CD14-positive monocyte (primary cell): ENCODE measurements at regions not wholly inside any gene's neighbourhood (a gene's known extent, or its start where the extent isn't known, plus 50 kb on each side); places are given as distances from the start of the nearest gene placed in this dataset.

ENCODE experiments used
- DNase-seq, 3 donors: peaks; one replicate each; pipeline ENCODE4 v3.0.0-alpha.2; 2011 to 2022
- H2AFZ ChIP-seq: 2 replicates; pipeline ENCODE4 v1.6.0; 2012; ENCODE audit warnings: mild to moderate bottlenecking, low read depth, low read length, inconsistent platforms; ENCODE audit not compliant: insufficient read depth, poor library complexity, severe bottlenecking
- H3K27ac ChIP-seq, 2 donors: 1 replicate in 1 of 2; 2 replicates in 1 of 2; pipeline ENCODE4 v1.5.1; 2012 to 2013; ENCODE audit warnings: low read length in 2 of 2, control low read depth in 1 of 2, inconsistent platforms in 1 of 2, low read depth in 1 of 2, mild to moderate bottlenecking in 1 of 2
- H3K27me3 ChIP-seq, 2 donors: one replicate each; pipeline versions ENCODE4 v1.6.0 to v1.6.1; 2011 to 2013; ENCODE audit warnings: low read length in 2 of 2; ENCODE audit not compliant: control insufficient read depth in 2 of 2, insufficient read depth in 2 of 2
- H3K36me3 ChIP-seq, 2 donors: replicated peaks in 1 of 2; 1 replicate in 1 of 2; 2 replicates in 1 of 2; pipeline versions ENCODE4 v1.5.1 to v1.6.1; 2012 to 2013; ENCODE audit warnings: low read length in 2 of 2, control low read depth in 1 of 2, inconsistent platforms in 1 of 2, mild to moderate bottlenecking in 1 of 2; ENCODE audit not compliant: insufficient read depth in 2 of 2, control insufficient read depth in 1 of 2
- H3K4me1 ChIP-seq, 2 donors: 1 replicate in 1 of 2; 2 replicates in 1 of 2; pipeline versions ENCODE4 v1.5.1 to v1.6.1; 2012 to 2013; ENCODE audit warnings: low read length in 2 of 2, control low read depth in 1 of 2, inconsistent platforms in 1 of 2, mild to moderate bottlenecking in 1 of 2, moderate library complexity in 1 of 2; ENCODE audit not compliant: insufficient read depth in 2 of 2, control insufficient read depth in 1 of 2
- H3K4me2 ChIP-seq: replicated peaks from 2 replicates; pipeline ENCODE3; 2012; ENCODE audit warnings: low read length, moderate library complexity, mild to moderate bottlenecking; ENCODE audit not compliant: poor library complexity, severe bottlenecking; ENCODE audit errors: extremely low read depth
- H3K4me3 ChIP-seq, 3 experiments: fragments of 200-600 bp in 1 of 3; sonication (generic) in 1 of 3; replicated peaks in 1 of 3; 1 replicate in 2 of 3; 2 replicates in 1 of 3; pipeline ENCODE4 v1.5.1; 2011 to 2013; ENCODE audit warnings: low read length in 3 of 3, mild to moderate bottlenecking in 3 of 3, control low read depth in 2 of 3, low read depth in 2 of 3, inconsistent platforms in 1 of 3, moderate library complexity in 1 of 3
- H3K79me2 ChIP-seq: 2 replicates; pipeline ENCODE4 v1.6.0; 2012; ENCODE audit warnings: mild to moderate bottlenecking, control low read depth, inconsistent platforms, low read length, moderate library complexity; ENCODE audit not compliant: insufficient read depth
- H3K9ac ChIP-seq: 2 replicates; pipeline ENCODE4 v1.6.0; 2017; ENCODE audit warnings: low read length, mild to moderate bottlenecking; ENCODE audit not compliant: insufficient read depth, poor library complexity, severe bottlenecking
- H3K9me3 ChIP-seq, 2 donors: replicated peaks in 1 of 2; 1 replicate in 1 of 2; 2 replicates in 1 of 2; pipeline versions ENCODE4 v1.5.1 to v1.6.1; 2012 to 2013; ENCODE audit warnings: low read length in 2 of 2, control low read depth in 1 of 2; ENCODE audit not compliant: control insufficient read depth in 1 of 2, insufficient read depth in 1 of 2
- H4K20me1 ChIP-seq: 2 replicates; pipeline ENCODE4 v1.6.0; 2012; ENCODE audit warnings: mild to moderate bottlenecking, low read length, control low read depth, moderate library complexity; ENCODE audit not compliant: insufficient read depth
- H3K27ac Mint-ChIP-seq, 7 donors: one replicate each; pipeline ENCODE4 v1.8.0; 2020; ENCODE audit warnings: mild to moderate bottlenecking in 7 of 7, mixed read lengths in 7 of 7, moderate library complexity in 6 of 7, inconsistent platforms in 2 of 7
- H3K27me3 Mint-ChIP-seq, 3 donors: one replicate each; pipeline ENCODE4 v1.8.0; 2021 to 2022; ENCODE audit warnings: low read depth in 3 of 3, mild to moderate bottlenecking in 3 of 3, mixed read lengths in 3 of 3, moderate library complexity in 3 of 3, inconsistent platforms in 1 of 3
- H3K36me3 Mint-ChIP-seq, 2 donors: one replicate each; pipeline ENCODE4 v1.8.0; 2020; ENCODE audit warnings: mixed read lengths in 2 of 2, inconsistent platforms in 1 of 2, mild to moderate bottlenecking in 1 of 2
- H3K4me1 Mint-ChIP-seq: one replicate; pipeline ENCODE4 v1.8.0; 2020; ENCODE audit warnings: mild to moderate bottlenecking, mixed read lengths
- H3K4me3 Mint-ChIP-seq, 2 donors: one replicate each; pipeline ENCODE4 v1.8.0; 2020; ENCODE audit warnings: mild to moderate bottlenecking in 2 of 2, mixed read lengths in 2 of 2, moderate library complexity in 1 of 2
- H3K9me3 Mint-ChIP-seq, 7 donors: one replicate each; pipeline ENCODE4 v1.8.0; 2020 to 2022; ENCODE audit warnings: mixed read lengths in 7 of 7, mild to moderate bottlenecking in 6 of 7, moderate library complexity in 6 of 7, inconsistent platforms in 2 of 7
- WGBS: methylation state at CpG from one replicate; pipeline ENCODE4 v1.1.5; 2013; ENCODE audit warnings: missing lambda C conversion rate; ENCODE audit not compliant: insufficient coverage; 5-methylcytosine and 5-hydroxymethylcytosine counted together
- intact Hi-C, 2 donors: fragments of 100-400 bp; cut with micrococcal nuclease; formaldehyde crosslinking; loops; one replicate each; pipeline versions ENCODE4 v1.15.0 to v1.15.1; 2023
- TF ChIP-seq, protein P1 (sequence below): fragments of 200-600 bp; IDR thresholded peaks from one replicate; pipeline ENCODE4 v1.8.0; 2022; ENCODE audit warnings: antibody characterized with exemption, mild to moderate bottlenecking

GRCh38 chrX:9378980-9379696 lies 85.7 kb upstream of the TBL1X start:
- TF ChIP-seq, protein P1, sequence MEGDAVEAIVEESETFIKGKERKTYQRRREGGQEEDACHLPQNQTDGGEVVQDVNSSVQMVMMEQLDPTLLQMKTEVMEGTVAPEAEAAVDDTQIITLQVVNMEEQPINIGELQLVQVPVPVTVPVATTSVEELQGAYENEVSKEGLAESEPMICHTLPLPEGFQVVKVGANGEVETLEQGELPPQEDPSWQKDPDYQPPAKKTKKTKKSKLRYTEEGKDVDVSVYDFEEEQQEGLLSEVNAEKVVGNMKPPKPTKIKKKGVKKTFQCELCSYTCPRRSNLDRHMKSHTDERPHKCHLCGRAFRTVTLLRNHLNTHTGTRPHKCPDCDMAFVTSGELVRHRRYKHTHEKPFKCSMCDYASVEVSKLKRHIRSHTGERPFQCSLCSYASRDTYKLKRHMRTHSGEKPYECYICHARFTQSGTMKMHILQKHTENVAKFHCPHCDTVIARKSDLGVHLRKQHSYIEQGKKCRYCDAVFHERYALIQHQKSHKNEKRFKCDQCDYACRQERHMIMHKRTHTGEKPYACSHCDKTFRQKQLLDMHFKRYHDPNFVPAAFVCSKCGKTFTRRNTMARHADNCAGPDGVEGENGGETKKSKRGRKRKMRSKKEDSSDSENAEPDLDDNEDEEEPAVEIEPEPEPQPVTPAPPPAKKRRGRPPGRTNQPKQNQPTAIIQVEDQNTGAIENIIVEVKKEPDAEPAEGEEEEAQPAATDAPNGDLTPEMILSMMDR, result no peak
- no peaks in the 10 kb centered on the region for H3K36me3 ChIP-seq
- H4K20me1 ChIP-seq, result no peaks in the 10 kb centered on the region
- DNase-seq, result peak; percentile 65 to 71 (median 70)
- no peaks in the 10 kb centered on the region for H3K79me2 ChIP-seq
- no peak overlapping the region for H3K9ac ChIP-seq
- H2AFZ ChIP-seq, result peak overlapping the region; percentile 32
- H3K27me3 ChIP-seq, result peaks cover 0 to 7% of the 10 kb centered on the region in 2 donors
- Mint-ChIP-seq H3K4me3 (peak overlapping the region; percentile 12 to 24), H3K9me3 (peaks cover 0 to 9% (median 0%) of the 10 kb centered on the region in 7 donors), H3K36me3 (no peaks in the 10 kb centered on the region), H3K27me3 (peaks cover 0 to 29% (median 3%) of the 10 kb centered on the region in 3 donors), H3K27ac (peak overlapping the region; percentile 46 to 86 (median 72)), H3K4me1 (peaks cover 40% of the 10 kb centered on the region)
- intact Hi-C loops, result no loop called here
- no CpG with 5 or more reads among the region's 7 CpGs for WGBS
- H3K4me2 ChIP-seq, result peak overlapping the region; percentile 43
- H3K9me3 ChIP-seq, result no peaks in the 10 kb centered on the region
- peak overlapping the region in 1 of 2 donors; percentile 52 for H3K27ac ChIP-seq
- peaks cover 39 to 44% of the 10 kb centered on the region in 2 donors for H3K4me1 ChIP-seq
- H3K4me3 ChIP-seq, result peak overlapping the region in 2 of 3 experiments; percentile 26 to 56

- DNase-seq, result no peak
- no peaks in the 10 kb centered on the region for H3K36me3 ChIP-seq
- no peaks in the 10 kb centered on the region for H3K36me3 Mint-ChIP-seq
- peaks cover 40% of the 10 kb centered on the region for H3K4me1 Mint-ChIP-seq
- TF ChIP-seq, protein P1, result no peak
- peaks cover 39 to 44% of the 10 kb centered on the region in 2 donors for H3K4me1 ChIP-seq
- H3K9ac ChIP-seq, result no peak overlapping the region
- H3K9me3 Mint-ChIP-seq, result peaks cover 0 to 9% (median 0%) of the 10 kb centered on the region in 7 donors
- no peaks in the 10 kb centered on the region for H4K20me1 ChIP-seq
- no peaks in the 10 kb centered on the region for H3K79me2 ChIP-seq
- H3K27ac Mint-ChIP-seq, result peak overlapping the region in 5 of 7 donors; percentile 41 to 83 (median 72)
- peak overlapping the region in 1 of 3 experiments; percentile 56 for H3K4me3 ChIP-seq
- no peak overlapping the region for H2AFZ ChIP-seq
- no peaks in the 10 kb centered on the region for H3K9me3 ChIP-seq
- intact Hi-C loops, result no loop called here
- no peak overlapping the region for H3K27ac ChIP-seq
- no peak overlapping the region for H3K4me3 Mint-ChIP-seq
- no CpG with 5 or more reads among the region's 10 CpGs for WGBS
- peaks cover 0 to 35% (median 3%) of the 10 kb centered on the region in 3 donors for H3K27me3 Mint-ChIP-seq
- H3K27me3 ChIP-seq, result peaks cover 0 to 7% of the 10 kb centered on the region in 2 donors
- peak overlapping the region; percentile 43 for H3K4me2 ChIP-seq
Measured at GRCh38 chrX:9379697-9380551, 84.9 kb upstream of the TBL1X start.
